CD1c-positive myeloid dendritic cell (primary cell): ENCODE measurements at regions not wholly inside any gene's neighbourhood (a gene's known extent, or its start where the extent isn't known, plus 50 kb on each side); places are given as distances from the start of the nearest gene placed in this dataset.
"Not testable (repeated sequence)": the region's sequence is repeated elsewhere in the genome, so short reads cannot be mapped to it uniquely, and the experiment has no call there.

ENCODE experiments used
- DNase-seq: peaks from one replicate; pipeline ENCODE4 v3.0.0-alpha.2; 2016; ENCODE audit errors: extremely low spot score

DNA sequence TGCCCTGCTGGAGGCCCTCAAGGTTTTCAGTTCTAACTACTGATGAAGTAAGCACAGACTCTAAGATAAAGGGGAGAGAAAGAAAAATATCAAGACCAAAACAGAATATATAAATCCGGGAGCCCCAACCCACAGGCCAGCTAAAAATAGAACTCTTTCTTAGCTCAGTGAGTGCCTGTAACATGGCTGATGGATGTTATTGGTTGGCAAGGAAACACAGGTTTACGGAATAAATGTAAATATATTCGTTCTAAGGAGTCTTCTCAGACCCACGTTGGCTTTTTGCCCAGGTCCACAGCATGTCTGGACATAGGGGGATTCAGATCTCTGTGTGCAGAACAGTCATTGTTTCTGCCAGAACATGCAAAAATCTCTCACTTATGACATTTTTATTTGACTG, 139.0 kb upstream of the SERPINE2 start:
- no peak for DNase-seq

- no peak for DNase-seq
These were observed 136.5 kb upstream of the SERPINE2 start for GRCh38 chr2:224175538-224175937.

GRCh38 chr2:224174990-224175389, 135.9 kb upstream of the SERPINE2 start:
- no peak for DNase-seq

GRCh38 chr2:224174521-224174920, 135.4 kb upstream of the SERPINE2 start:
- DNase-seq = no peak

DNA sequence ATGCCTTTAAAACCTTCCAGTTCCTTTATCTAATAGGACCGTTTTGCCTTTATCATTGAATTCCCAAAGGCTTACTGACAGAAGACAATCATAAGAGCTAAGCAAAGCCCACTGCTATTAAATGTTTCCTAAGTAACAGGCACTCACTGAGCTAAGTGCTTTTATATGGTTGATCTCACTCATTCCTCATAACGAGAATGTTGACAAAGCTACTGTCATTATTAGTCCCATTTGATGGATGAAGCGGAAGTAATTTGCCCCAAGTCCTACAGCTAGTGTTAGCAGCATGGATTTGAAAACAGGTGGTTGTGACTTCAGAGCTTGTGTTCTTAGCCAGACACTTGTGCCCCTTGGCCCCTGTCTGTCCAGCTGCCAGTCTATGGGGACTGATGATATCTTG, 134.8 kb upstream of the SERPINE2 start:
- DNase-seq = no peak

DNA sequence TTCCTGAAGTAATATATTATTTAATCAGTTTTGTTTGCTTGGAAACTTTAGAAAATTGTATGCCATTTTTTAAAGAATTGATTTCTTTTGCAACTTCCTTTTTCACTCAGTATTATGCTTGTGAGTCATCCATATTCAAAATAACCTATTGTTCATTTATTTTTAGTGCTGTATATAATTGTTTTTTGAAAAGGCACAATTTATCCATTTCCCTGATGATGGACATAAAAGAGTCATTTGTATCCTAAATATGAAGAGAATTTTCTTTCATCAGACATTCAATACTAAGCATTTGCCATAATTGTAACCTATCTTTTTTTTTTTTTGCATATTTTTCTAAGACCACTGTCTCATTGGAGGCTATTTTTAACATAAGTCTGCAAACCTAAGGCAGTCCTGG, 134.1 kb upstream of the SERPINE2 start:
- DNase-seq = no peak

DNA sequence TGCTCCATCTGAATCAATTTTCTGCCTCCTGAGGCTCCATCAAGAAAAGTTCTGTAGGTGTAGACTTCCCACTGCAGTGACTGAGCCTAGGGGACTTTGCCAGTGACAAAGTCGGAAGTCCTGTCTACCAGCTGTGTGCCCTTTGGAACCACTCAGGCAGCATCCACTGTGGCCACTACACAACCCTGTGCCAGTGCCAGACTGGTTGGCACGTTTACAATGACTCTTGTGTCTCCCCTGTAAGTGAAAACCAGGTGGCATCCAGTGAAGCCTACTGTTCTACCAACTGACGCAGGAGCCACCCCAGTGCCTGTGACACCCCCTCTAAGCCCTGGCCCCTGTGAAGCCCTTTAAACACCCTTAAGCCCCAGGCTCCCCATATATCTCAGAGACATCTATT, 132.1 kb upstream of the SERPINE2 start:
- no peak for DNase-seq

DNA sequence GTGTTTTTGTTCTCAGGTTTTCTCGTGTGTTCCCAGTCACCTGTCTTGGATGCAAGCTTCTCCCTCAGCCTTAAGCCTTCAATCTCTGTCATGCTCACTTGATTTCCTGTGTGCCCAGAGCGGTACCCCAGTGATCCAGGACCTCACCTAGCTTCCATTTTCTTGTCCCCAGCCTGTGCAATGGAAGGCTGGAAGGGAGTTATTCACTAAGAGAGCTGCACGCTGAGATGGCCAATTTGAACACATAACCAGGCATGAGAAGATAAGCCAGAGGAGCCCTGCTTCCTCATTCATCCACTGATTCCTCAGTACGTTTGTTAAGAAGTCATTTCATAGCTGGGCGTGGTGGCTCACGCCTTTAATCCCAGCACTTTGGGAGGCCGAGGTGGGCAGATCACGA, 130.8 kb upstream of the SERPINE2 start:
- DNase-seq = no peak

DNA sequence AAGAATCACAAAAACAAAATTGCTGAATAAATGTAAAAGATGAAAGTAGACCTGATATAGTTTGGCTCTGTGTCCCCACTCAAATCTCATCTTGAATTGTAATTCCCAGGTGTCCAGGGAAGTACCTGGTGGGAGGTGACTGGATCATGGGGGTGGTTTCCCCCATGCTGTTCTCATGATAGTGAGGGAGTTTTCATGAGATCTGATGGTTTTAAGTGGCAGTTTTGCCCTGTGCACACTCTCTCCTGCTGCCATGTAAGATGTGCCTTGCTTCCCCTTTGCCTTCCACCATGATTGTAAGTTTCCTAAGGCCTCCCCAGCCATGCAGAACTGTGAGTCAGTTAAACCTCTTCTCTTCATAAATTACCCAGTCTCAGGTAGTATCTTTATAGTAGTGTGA, 128.7 kb upstream of the SERPINE2 start:
- not testable (repeated sequence) for DNase-seq

GRCh38 chr2:224166654-224167053, 127.6 kb upstream of the SERPINE2 start:
- no peak for DNase-seq

DNA sequence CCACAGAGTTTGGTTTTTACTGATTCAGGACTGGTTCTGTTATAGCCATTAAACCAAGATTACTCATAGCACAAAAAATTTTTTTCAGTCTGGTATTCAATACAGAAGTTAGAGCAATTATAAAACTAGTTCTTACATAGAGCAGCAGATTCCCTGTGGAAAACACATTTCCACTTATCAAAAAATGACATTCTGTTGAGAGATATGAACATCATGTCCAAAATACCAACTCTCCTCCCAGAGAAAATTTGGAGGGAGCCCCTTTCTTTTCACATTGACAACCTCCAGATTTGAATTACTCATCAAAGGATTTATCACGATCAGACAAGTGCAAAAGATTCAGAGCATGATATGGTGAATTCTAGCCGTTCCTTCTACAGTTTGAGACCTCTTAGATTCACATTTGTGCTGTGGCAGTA, 126.8 kb upstream of the SERPINE2 start:
- DNase-seq = no peak

- DNase-seq = no peak
These were observed 124.7 kb upstream of the SERPINE2 start for GRCh38 chr2:224163566-224164307.

- no peak for DNase-seq
These were observed 123.0 kb upstream of the SERPINE2 start for GRCh38 chr2:224162122-224162521.

GRCh38 chr2:224161712-224162111, 122.6 kb upstream of the SERPINE2 start:
- DNase-seq = no peak

DNA sequence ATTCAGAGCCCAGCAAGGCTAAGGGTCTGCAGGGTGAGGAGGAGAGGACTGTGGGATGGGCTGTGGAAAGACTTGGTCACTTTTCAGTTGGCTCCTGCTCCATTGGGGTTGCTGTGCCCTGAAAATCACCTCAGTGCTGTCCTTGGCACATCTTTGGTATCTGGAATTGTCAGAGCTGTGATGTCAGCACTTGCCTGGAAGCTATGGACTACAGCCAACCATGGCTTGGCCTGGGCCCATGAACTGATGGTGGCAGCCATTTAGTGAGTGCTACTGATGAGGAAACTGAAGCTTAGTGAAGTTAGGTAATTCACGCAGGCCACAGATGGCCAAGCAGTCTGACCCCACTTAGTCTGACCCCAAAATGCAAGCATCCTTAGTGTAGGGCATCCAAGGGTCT, 121.8 kb upstream of the SERPINE2 start:
- no peak for DNase-seq

DNA sequence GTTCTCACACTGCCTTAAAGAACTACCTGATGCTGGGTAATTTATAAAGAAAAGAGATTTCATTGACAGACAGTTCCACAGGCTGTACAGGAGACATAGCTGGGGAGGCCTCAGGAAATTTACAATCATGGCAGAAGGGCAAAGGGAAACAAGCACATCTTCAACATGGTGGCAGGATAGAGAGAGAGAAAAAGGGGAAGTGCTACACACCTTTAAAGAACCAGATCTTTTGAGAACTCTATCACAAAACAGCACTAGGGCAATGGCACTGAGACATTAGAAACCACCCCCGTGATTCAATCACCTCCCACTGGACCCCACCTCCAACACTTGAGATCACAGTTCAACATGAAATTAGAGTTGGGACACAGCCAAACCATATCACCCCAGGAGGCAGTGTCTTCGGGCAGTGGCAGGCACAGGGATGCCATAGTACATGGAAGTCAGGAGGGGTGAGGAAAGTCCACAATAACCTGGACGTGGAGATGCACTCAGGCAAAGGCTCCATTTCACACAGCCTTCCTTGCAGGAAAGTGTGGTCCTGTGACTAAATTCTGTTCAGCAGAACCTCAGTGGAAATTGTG, 120.4 kb upstream of the SERPINE2 start:
- no peak for DNase-seq

GRCh38 chr2:224158831-224159230, 119.7 kb upstream of the SERPINE2 start:
- DNase-seq = no peak

GRCh38 chr2:224158061-224158460, 119.0 kb upstream of the SERPINE2 start:
- DNase-seq = no peak

- DNase-seq = no peak
These were observed 118.6 kb upstream of the SERPINE2 start for GRCh38 chr2:224157655-224158054.

GRCh38 chr2:224156436-224156835, 117.3 kb upstream of the SERPINE2 start:
- no peak for DNase-seq

GRCh38 chr2:224155896-224156295, 116.8 kb upstream of the SERPINE2 start:
- DNase-seq = no peak

DNA sequence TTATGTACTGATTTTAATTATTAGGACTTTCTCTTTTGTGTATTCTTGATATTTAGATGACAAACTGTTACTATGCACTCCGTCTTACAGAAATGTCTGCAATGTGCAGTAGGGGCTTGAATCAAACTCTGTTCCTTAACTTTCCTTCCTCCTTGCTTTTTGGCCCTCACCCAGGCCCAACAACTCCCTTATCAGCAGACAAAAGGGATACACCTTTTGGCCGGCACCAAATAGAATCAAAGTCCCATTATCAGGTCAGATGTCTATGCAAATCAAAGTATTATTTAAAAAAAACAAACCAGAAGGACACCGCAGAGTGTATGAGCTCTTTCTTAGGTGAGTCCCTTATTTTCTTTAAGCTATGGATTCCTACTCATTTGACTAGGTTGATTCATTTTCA, 116.3 kb upstream of the SERPINE2 start:
- DNase-seq = no peak

DNA sequence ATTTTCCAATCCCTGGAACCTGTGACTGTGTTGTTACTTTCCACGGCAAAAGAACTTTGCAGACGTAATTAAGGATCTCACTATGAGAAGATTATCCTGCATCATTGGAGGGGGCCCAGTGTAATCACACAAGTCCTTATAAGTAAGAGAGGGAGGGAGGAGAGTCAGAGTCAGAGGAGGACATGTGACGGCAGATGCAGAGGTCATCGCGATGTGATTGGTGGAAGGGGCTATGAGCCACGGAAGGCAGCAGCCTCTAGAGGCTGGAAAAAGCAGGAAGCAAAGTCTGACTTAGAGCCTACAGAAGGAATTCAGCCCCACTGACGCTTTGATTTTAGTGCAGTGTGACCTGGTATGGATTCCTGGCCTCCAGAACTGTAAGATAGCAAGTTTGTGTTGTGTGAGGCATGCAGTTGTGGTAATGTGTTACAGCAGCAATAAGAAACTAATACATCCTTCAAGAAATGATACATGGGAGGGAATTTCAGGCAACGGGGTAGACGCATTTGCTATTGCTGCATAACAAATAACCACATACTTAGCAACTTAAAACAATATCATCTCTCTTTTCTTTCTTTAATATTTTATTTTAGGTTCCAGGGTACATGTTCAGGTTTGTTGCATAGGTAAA, 112.7 kb upstream of the SERPINE2 start:
- no peak for DNase-seq
